ENCODE measurements at regions not wholly inside any gene's neighbourhood (a gene's known extent, or its start where the extent isn't known, plus 50 kb on each side); places are given as distances from the start of the nearest gene placed in this dataset.

- no peak overlapping the region for H3K9ac ChIP-seq (ENCODE audit: insufficient read depth in 1 of 2, low read depth in 2 of 2, low read length in 2 of 2)
- no peaks in the 10 kb centered on the region for H3K36me3 ChIP-seq (ENCODE audit: control insufficient read depth, insufficient read depth, low read length)
- intact Hi-C loops (cut with micrococcal nuclease), result no loop called here
- WGBS (ENCODE audit: insufficient coverage, low coverage, missing lambda C conversion rate), result 0% methylated on average over 9 of the region's 9 CpGs
- no peaks in the 10 kb centered on the region for H4K20me1 ChIP-seq (replicated peaks; ENCODE audit: control insufficient read depth, insufficient read depth, low read length)
- ChIA-PET CTCF (ENCODE audit: low intra/inter-chr PET ratio) (no interaction called here), POLR2A (no interaction called here)
- H3K4me3 ChIP-seq, result no peak overlapping the region
- H3K4me1 ChIP-seq (replicated peaks in 1 of 2; ENCODE audit: control insufficient read depth in 2 of 2, insufficient read depth in 2 of 2, low read length in 2 of 2), result no peaks in the 10 kb centered on the region
- H3K27ac ChIP-seq (ENCODE audit: extremely low read depth, low read depth, low read length), result no peak overlapping the region
- H3K27me3 ChIP-seq (ENCODE audit: control insufficient read depth in 2 of 2, insufficient read depth in 2 of 2, low read length in 2 of 2), result peaks cover 0 to 6% of the 10 kb centered on the region in 2 experiments; a peak in 1 of 5 replicates
- no peak overlapping the region for H2AFZ ChIP-seq (ENCODE audit: low read depth, low read length)
- H3K4me2 ChIP-seq (ENCODE audit: insufficient read depth, low read length), result no peak overlapping the region
- in situ Hi-C loops (cut with MboI), result no loop called here
- ATAC-seq (no peak), FAIRE-seq (no peak), DNase-seq (ENCODE audit: extremely low read depth in 1 of 4, low spot score in 3 of 4) (no peak)
- BruUV-seq (replicated peaks), result no TSS peak
- H3K9me1 ChIP-seq (ENCODE audit: control insufficient read depth, insufficient read depth, low read length), result no peaks in the 10 kb centered on the region
- no peaks in the 10 kb centered on the region for H3K79me2 ChIP-seq (ENCODE audit: control insufficient read depth, insufficient read depth, low read length)
- no peaks in the 10 kb centered on the region for H3K9me3 ChIP-seq (replicated peaks; ENCODE audit: control insufficient read depth, insufficient read depth, low read depth, low read length)
- TF ChIP-seq SLC30A9 (CRISPR knock-in tag; IDR thresholded peaks at IDR 0.05), result no peak
- TF ChIP-seq POLR2B (IDR thresholded peaks at IDR 0.05; ENCODE audit: low read depth, partially characterized antibody), result no peak
- TF ChIP-seq MXD1 (CRISPR knock-in tag; IDR thresholded peaks at IDR 0.05; ENCODE audit: borderline replicate concordance, poor library complexity, severe bottlenecking), result no peak
- TF ChIP-seq ZBTB43 (CRISPR knock-in tag; IDR thresholded peaks at IDR 0.05), result no peak
- no peak for TF ChIP-seq CBX1 (IDR thresholded peaks at IDR 0.05; ENCODE audit: low read depth)
- TF ChIP-seq ZNF695 (CRISPR knock-in tag; IDR thresholded peaks at IDR 0.05), result no peak
- TF ChIP-seq CAMTA2 (CRISPR knock-in tag; conservative IDR thresholded peaks at IDR 0.05), result no peak
- no peak for TF ChIP-seq GABPB1 (CRISPR knock-in tag; IDR thresholded peaks at IDR 0.05)
- TF ChIP-seq ARID1B (IDR thresholded peaks at IDR 0.05), result no peak
- no peak for TF ChIP-seq ZNF431 (CRISPR knock-in tag; IDR thresholded peaks at IDR 0.05)
- no peak for TF ChIP-seq BRF1 (IDR thresholded peaks at IDR 0.05; ENCODE audit: borderline replicate concordance, extremely low read depth, insufficient read length)
- TF ChIP-seq, protein P1, sequence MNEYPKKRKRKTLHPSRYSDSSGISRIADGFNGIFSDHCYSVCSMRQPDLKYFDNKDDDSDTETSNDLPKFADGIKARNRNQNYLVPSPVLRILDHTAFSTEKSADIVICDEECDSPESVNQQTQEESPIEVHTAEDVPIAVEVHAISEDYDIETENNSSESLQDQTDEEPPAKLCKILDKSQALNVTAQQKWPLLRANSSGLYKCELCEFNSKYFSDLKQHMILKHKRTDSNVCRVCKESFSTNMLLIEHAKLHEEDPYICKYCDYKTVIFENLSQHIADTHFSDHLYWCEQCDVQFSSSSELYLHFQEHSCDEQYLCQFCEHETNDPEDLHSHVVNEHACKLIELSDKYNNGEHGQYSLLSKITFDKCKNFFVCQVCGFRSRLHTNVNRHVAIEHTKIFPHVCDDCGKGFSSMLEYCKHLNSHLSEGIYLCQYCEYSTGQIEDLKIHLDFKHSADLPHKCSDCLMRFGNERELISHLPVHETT (CRISPR knock-in tag; conservative IDR thresholded peaks at IDR 0.05 in 1 of 2, IDR thresholded peaks at IDR 0.05 in 1 of 2), result no peak
- no peak for TF ChIP-seq YY1 (IDR thresholded peaks at IDR 0.05; ENCODE audit: borderline replicate concordance in 1 of 3, control insufficient read depth in 1 of 3, extremely low read depth in 1 of 3, insufficient read depth in 3 of 3, insufficient read length in 1 of 3, insufficient replicate concordance in 2 of 3, low read depth in 1 of 3, low read length in 2 of 3)
- TF ChIP-seq ZNF436 (CRISPR knock-in tag; IDR thresholded peaks at IDR 0.05), result no peak
- TF ChIP-seq, protein P2, sequence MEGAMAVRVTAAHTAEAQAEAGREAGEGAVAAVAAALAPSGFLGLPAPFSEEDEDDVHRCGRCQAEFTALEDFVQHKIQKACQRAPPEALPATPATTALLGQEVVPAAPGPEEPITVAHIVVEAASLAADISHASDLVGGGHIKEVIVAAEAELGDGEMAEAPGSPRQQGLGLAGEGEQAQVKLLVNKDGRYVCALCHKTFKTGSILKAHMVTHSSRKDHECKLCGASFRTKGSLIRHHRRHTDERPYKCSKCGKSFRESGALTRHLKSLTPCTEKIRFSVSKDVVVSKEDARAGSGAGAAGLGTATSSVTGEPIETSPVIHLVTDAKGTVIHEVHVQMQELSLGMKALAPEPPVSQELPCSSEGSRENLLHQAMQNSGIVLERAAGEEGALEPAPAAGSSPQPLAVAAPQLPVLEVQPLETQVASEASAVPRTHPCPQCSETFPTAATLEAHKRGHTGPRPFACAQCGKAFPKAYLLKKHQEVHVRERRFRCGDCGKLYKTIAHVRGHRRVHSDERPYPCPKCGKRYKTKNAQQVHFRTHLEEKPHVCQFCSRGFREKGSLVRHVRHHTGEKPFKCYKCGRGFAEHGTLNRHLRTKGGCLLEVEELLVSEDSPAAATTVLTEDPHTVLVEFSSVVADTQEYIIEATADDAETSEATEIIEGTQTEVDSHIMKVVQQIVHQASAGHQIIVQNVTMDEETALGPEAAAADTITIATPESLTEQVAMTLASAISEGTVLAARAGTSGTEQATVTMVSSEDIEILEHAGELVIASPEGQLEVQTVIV (CRISPR knock-in tag; IDR thresholded peaks at IDR 0.05; ENCODE audit: borderline replicate concordance), result no peak
- TF ChIP-seq, protein P3, sequence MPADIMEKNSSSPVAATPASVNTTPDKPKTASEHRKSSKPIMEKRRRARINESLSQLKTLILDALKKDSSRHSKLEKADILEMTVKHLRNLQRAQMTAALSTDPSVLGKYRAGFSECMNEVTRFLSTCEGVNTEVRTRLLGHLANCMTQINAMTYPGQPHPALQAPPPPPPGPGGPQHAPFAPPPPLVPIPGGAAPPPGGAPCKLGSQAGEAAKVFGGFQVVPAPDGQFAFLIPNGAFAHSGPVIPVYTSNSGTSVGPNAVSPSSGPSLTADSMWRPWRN (IDR thresholded peaks at IDR 0.05; ENCODE audit: low read depth), result no peak
- TF ChIP-seq ZNF717 (CRISPR knock-in tag; IDR thresholded peaks at IDR 0.05), result no peak
Measured at GRCh38 chr15:93298901-93299300, 209.9 kb upstream of the RGMA start.

Data from K562 (cell line).